Activated CD4-positive, alpha-beta T cell treated with anti-CD3 and anti-CD28 coated beads, Interleukin-10, Interleukin-2, amounts not matched to agents 100 ng/mL and 50 ng/mL, durations not matched to agents 16 hours and 8 hours (primary cell): ENCODE measurements at regions not wholly inside any gene's neighbourhood (a gene's known extent, or its start where the extent isn't known, plus 50 kb on each side); places are given as distances from the start of the nearest gene placed in this dataset.

Experiments
- DNase-seq: peaks from one replicate; pipeline ENCODE4 v3.0.0-alpha.2; 2020

GRCh38 chr3:130263708-130264107 is 81.8 kb upstream of the COL6A5 start:
- DNase-seq: no peak

DNA sequence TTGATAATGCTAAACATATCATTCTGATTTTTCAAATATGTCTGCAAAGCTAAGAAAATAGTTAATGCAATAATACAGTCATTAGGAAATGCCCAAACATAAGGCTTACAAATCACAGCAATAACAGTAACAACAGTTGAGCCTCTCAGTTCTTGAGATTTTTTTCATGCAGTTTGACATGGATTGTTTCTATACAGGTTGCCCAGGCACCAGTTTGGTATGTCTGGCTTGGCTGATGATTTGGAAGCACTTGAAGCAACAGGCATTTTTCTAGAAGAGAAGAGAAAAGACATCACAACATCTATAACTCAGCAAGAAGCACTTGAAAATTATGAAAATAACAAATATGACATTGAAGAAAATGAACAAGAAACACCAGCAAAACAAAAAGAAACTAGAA is 78.7 kb upstream of the COL6A5 start:
- no peak for DNase-seq

GRCh38 chr3:130276203-130276803 is 69.2 kb upstream of the COL6A5 start:
- peak; percentile 55 for DNase-seq

DNA sequence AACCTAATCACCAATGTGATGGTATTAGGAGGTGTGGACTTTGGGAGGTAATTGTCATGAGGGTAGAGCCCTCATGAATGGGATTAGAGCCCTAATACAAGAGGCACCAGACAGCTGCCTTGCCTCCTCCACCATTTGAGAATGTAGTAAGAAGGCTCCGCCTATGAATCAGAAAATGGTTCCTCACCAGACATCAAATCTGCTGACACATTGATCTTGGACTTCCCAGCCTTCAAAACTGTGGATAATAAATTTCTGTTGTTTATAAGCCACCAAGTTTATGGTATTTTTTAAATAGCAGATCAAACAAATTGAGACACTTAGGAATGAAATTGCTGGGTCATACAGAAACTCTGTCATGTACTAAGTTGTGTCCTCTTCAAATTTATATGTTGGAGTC is 56.8 kb upstream of the COL6A5 start:
- no peak for DNase-seq

DNA sequence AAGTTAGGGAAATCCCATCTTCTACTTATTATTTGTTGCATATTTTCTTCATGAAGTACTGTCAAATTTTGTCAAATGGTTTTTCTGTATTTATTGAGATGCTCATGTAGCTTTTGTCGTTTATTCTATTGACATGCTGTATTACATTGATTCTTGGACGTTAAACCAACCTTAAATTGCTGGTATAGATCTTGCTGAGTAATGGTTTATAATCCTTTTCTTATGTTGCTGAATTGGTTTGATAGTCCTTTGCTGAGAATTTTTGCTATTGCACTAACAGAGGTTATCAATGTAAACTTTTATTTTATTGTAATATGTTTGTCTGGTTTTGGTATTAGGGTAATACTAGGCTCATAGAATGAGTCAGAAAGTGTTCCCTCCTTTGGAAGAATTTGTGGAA is 54.3 kb upstream of the COL6A5 start:
- DNase-seq: no peak

DNA sequence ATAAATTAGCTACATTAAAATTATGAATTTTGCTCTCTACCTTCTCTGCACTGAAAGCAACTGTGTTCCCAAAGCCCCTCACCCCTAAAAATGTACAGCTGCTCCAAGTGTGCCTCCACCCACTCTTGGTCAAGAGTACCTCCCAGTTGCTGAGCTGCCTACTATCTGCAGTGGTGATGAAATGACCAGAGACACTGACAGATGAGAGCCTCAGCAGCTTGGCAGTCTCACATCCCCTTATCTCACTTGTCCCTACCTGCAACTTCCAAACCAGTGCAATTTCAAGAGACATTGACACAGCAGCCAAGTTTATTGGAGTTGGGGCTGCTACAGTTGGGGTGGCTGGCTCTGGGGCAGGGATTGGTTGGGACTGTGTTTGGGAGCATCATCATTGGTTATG is 52.2 kb upstream of the COL6A5 start:
- DNase-seq: no peak
